GM18517 (cell line): ENCODE measurements at regions not wholly inside any gene's neighbourhood (a gene's known extent, or its start where the extent isn't known, plus 50 kb on each side); places are given as distances from the start of the nearest gene placed in this dataset.
"Not testable (repeated sequence)": the region's sequence is repeated elsewhere in the genome, so short reads cannot be mapped to it uniquely, and the experiment has no call there.

Experiments
- ATAC-seq: cut with Tn5 transposase; IDR thresholded peaks from one replicate; pipeline ENCODE4 v1.9.1; 2021; ENCODE audit warnings: mild to moderate bottlenecking, moderate library complexity; ENCODE audit not compliant: unreplicated experiment

DNA sequence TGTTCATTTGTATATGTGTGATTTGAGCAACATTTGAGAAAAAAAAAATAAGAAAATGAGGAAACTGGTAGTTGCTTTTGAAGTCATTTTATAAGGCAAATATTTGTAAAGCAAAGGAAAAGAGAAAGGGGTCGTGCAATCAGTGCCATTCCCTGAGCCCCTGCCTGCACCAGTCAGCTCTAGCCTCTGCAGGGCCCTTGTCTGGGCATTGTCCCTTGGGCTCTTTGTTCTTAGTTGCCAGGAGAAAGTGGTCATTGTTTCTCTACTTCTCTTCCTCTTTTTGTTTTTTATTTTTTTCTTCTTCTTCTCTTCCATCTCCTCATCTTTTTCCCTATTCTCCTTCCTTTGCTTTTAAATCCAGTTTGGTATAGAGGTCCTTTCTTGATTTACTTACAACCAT lies 175.3 kb upstream of the CREB1 start:
- no peak for ATAC-seq

DNA sequence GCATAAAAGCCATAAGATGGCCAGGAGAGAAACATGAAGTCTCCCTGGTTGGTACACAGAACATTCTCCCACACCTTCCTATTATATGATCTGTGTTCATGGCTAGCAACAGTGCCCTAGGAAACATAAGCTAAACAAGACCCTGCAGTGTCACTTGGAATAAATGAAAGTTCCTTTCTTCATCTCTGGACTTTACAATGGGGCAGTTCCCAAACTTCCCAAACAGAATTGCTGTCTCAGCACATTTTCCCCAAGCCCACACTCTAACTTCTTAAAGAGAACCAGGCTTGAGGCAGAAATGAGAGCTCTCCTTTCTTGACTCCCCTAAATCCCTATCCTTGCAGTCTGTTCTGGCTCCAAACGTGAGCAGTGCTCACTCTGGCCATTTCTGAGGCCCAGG lies 173.2 kb upstream of the CREB1 start:
- ATAC-seq = no peak

DNA sequence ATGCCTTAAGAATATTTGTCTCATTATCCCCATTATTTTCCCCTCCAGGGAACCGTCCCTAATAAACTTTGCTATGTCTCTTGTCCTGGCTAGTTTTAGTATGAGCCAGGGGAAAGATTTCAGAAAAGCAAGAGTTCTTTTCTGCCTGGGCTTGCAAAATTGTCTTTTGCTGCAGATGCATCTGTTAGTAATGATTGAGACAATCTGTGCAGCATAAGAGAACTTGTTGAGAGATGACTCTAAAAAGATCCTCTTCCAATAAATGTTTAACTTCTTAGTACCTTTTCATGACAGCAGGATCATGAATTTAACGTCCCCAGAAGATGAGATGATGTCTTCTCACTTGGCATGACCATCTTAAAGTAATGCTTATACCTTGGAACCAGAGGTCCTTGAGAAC lies 172.5 kb upstream of the CREB1 start:
- ATAC-seq = no peak

DNA sequence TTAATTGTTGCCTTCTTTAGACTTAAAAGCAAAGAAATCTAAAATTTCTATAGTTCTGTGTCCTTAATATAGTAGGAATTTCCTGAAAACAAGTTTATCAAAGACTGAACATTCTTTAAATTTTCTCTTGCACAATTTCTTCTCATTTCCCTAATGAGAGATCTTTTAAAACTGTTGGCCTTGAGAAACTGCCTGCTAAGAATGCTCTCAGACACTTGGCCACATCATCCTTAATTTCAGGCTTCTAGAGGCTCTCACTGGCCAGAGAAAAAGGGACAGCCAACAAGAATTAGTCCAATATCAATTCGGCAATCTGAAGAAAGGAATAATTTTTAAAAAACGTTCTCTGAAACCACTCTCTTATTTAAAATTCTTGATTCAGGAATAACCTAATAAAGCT lies 167.0 kb upstream of the CREB1 start:
- ATAC-seq = no peak

DNA sequence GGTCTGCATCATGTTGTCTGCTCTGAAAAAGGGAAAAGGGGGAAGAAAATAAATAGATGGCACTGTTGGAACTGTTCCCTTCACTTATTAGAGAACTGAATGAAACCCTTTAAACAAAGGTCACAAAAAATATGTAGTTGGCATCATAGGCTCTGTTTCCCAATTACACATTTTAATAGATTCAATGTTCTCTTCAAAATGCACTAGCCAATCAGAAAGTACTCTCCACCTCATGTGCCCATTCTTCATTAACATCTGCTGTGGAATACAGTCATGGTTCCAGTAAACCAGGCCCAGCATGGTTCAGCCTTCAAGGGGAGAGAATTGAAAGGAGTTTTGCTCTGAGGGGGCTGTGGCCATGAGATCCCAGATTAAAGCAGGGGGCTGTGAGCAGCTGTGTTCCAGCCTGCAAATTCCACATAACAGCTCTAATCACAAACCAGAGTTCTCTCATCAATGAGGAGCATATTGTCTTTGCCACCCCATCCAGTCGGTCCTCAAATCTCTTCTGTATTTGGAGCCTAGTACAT lies 165.9 kb upstream of the CREB1 start:
- no peak for ATAC-seq

DNA sequence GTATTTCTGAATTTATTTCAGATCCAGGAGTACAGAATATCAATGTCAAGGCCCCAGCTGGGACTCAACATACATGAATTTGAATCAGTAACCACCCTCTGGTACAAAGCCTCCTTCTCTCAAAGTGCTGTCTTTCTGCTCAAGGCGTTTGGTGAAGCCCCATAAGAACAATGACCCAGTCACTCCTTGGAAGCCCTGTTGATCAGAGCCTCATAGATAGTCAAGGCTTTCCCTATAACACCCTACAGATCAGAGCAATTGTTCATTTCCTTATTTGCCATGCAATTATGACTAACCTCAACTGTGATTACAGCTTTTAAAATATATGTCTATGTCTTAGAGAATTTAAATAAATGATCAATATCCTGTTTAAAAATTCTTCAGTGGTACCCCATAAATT lies 159.1 kb upstream of the CREB1 start:
- no peak for ATAC-seq

DNA sequence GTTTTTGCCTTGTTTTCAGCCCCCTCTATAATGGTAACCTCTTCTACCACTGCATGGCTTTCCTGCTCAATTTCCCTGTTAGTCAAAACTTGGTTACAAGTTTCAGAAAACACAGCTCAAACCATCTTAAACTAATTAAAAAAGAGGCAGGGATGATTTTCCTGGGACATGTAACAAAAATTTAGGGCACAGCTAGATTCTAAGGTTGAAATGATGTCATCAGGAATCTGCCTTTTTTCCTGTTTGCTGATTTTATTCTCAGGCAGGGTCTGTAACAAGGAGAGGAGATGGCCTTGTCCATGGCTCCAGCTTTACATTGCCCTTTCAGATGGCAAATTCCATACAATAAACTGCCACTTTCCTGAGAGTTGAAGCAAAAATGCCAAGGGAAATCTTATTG lies 157.9 kb upstream of the CREB1 start:
- no peak for ATAC-seq

DNA sequence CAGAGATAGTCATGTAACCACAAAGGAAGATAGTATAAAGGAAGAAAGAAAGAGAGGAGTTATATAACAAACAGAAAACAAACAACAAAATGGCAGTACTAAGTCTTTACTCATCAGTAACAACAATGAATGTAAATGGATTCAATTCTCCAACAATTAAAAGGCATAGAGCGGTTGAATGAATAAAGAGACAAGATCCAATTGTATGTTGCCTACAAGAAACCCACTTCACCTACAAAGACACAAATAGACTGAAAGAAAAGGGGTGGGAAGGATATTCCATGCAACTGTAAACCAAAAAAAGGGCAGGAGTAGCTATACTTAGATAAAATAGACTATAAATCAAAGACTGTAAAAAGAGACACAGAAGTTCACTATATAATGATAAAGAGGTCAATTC lies 157.3 kb upstream of the CREB1 start:
- no peak for ATAC-seq

DNA sequence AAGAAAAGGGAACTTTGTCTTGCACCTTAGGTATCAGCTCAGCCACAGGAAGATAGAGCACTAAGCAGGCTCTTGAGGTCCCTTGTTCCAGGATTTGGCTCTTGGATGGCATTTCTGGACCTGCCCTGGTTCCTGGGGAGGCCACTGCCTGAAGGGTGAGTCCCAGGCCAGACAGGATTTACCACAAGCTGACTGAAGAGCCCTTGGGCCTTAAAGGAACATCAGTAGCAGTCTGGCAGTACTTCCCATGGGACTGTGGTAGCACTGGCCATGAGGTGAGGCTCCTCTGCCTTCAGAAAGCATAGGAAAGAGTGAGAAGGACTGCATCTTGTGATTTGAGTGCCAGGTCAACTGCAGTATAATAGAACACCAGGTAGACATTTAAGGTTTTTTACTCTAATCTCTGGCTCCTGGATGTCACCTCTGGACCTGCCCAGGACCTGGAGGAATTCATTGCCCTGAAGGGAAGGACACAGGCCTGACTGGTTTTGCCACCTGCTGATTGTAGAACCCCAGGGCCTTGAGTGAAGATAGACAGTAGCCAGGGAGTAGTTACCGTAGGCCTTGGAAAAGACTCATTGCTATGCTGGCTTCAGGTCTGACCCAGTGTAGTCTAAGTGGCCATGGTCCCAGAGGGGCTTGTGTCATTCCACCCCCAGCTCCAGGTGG lies 154.4 kb upstream of the CREB1 start:
- ATAC-seq = no peak

DNA sequence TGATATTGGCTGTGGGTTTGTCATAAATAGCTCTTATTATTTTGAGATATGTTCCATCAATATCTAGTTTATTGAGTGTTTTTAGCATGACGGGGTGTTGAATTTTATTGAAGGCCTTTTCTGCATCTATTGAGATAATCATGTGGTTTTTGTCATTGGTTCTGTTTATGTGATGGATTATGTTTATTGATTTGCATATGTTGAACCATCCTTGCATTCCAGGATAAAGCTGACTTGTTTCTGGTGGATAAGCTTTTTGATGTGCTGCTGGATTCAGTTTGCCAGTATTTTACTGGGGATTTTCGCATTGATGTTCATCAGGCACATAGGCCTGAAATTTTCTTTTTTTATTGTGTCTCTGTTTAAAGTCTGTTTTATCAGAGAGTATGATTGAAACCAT lies 151.1 kb upstream of the CREB1 start:
- not testable (repeated sequence) for ATAC-seq

DNA sequence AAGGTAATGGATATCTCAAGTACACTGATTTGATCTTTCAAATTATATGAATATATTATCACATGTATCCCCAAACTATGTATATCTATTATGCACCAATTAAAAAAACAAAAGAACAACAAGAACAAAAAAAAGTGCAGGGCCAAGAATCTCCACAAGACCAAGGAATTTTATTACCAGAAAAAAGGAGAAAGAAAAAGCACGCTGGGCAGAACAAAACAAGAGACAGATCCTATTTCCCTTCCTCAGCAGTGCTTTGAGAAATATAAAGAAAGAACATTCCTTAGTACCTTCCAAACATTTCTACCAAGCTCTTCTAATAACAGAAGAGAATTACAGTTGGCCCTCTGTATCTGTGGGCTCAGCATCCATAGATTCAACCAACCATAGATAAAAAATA lies 144.7 kb upstream of the CREB1 start:
- ATAC-seq = no peak

DNA sequence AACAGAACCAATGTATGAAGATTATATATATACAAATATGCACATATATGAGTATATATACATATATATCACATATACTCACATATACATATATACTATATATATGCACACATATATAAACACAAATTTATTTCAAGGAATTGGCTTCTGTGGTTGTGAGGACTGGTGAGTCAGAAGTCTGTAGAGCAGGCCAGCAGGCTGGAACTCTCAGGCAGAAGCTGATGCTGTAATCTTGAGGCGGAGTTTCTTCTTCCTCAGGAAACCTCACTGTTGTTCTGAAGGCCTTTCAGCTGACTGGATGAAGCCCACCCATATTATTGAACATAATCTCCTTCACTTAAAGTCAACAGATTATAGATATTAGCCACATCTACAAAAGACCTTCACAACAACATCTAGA lies 143.9 kb upstream of the CREB1 start:
- no peak for ATAC-seq

DNA sequence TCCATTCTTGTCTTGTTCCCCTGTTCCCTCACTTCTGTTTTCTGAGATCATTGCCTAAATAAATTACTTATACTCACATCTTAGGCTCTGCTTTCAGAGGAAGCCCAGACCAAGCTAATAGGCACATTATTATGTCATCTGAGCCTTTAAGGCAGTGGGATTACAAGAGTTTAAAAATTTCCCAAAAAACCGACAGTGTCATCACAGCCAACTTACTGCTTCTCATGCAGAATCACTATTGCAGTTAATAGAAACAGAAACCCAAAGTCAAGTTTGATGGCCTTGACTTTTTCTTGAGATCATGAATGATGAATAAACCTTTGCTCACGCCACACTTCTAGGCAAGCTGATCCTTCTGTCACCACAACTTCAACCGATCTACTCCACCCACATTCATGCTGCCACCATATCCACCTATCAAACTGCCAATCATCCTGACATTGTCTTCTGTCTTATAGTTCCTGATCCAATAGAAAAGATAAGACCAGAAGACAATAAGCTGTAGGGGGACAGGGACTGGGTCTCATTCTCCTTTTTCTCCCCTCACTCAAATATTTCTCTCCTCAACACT lies 142.7 kb upstream of the CREB1 start:
- no peak for ATAC-seq

DNA sequence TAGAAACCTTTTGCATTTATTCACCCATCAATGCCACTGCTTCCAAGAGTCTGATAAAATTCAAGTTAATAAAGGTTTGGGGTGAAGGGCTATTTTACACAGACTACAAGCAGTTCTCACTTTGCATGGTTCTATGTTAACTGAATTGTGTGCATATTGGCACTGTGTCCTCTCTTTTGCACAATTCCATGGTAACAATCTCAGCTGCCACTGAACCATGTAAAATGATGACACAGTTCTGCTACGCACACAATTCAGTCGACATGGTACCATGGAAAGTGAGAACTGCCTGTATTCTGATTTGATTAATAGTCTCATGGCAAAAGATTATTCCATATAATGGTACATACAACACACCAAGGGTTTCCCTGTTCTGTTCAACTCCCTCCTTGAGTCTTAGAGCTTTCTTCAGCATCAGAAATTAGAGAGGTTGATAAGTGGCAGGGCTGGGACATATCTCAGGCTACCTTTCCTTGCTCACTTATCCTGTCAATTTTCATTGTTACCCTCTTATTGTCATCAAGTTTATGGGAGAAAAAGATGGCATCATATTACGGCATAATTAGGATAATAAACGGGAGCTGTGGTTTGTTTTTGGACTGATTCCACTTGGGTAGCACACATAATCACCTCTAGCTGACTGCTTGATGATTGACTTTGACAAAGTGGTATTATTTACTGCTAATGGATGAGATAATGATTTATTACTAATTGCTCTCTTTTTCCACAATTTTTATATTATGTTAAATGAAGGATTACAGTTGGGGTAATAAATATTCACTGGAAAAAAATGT lies 139.3 kb upstream of the CREB1 start:
- ATAC-seq = no peak

DNA sequence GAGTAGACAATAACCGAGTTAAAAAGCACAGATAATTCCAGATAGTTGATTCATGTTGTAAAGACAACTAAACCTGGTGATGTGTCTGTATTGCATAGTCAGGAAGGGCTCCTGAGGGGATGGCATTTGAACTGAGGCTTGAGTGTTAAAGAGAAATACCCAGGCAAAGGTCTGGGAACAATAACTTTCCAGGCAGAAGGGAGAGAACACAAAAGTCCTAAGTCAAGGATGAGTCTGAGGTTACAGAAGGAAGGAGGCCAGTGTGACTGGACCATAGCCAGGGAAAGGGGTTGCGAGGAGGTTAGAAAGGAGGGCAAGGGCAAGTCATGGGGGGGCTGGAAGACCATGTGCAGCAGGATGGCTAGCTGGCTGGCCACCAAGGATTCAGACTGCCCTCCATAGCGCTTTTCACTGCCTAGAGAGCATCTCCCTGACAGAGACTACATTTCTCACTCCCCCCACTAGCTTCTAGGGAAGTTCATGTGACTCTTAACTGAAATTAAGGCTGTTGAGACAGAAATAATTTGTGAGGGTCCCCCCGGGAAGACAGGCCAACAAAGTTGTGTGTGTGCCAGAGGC lies 135.5 kb upstream of the CREB1 start:
- ATAC-seq = no peak

DNA sequence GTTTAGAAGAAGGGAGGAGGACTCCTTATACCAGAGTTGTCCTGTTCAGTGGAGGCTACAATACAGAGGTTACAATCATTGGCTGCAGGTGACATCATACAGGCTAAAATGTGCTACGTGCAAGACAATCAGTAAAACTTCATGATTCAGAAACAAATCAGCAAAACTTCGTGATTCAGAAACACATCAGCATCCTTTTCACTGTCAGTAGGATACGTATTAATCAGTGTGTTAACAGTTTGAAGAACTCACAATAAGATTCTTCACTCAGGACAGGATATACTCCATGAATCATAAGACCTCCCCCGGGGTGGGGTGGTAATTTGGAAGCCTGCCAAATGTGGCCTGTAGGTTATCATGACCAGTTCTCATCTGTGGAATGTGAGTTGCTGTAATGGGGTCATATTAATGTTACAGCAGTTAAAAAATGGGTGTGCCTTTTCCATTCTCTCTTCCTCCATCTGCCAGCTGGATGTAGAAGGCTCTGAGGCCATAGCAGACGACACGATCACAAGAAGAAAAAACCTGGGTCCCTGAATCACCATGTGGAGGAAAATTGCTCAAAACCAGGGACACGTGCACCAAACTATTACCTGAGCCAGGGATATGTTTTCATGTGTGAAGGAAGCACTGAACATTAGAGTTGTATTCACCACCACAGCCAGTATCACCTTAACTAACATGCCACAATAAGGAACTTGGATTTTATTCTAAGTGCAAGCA lies 134.8 kb upstream of the CREB1 start:
- ATAC-seq = no peak

DNA sequence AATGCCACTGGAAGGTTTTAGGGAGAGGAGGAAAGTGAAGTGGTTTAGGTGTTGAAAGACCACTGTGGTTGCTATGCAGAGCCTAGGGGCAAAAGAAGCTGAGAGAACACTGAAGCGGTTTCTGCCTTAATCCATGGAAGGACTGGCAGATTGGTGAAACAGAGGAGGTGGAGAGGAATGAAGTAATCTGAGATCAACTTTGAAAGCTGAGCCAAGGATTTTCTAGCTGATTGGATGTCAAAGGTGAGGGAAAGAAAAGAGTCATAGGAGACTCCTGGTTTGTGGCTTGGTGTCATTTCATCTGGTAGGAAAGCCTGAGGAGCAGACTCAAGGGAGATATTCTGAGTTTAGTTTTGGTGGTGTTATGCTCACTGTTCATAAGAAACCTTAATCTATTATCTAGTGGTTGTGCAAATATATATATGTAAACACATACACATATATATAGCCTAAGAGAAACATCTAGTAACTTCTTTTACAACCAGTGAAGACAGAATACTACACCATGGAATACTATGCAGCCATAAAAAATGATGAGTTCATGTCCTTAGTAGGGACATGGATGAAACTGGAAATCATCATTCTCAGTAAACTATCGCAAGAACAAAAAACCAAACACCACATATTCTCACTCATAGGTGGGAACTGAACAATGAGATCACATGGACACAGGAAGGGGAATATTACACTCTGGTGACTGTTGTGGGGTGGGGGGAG lies 134.1 kb upstream of the CREB1 start:
- ATAC-seq = no peak

DNA sequence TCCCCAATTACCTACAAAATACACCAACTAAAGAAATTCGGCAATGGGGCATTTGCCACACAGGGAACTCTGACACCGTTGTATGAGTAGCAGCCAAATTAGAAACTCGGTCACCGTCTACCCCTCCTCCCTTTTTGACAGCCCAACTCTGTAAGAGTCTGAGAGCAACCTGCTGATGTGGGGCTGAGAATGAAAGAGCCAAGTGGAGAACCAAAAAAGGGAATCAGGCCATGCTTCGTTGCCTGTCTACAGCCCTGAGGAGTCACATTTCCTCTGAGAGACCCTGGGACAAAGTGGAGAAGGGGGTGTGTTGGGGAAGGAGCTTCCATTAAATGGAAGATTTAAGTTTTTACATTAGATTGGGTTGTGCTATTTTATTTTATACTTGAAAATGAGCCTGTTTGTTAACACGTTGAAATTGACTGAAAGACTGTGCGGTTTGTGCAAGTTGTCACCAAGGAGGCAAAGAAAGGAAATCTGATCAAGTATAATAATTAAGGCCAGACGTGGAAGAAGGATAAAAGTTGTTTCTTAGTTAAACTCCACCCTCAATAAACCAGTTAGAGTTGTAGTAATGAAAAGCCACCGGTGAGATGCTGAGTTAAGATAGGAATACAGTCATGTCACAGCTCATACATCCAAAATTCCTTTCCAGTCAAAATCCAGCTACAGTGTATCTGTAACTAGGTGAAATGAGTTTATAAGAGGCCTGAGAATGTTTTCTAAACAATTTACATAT lies 131.7 kb upstream of the CREB1 start:
- ATAC-seq = no peak

DNA sequence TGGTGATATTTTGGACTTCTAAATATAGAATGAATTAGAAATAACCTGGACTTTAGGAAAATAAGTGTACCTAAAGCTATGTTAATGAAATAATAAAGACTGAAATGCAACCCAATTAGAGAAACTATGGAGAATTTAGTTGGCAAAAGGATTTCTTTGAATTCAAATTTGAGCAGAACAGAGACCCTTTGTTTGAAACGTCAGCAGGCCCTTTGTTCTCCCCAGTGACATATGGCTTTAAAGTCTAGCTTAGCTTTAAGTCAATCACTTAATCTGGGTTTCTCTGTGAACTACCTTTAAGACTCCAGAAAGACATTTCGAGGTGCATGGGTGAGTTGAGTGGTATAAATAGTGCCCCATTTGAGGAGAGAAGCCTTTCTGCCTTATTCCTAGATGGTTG lies 130.5 kb upstream of the CREB1 start:
- ATAC-seq = no peak

DNA sequence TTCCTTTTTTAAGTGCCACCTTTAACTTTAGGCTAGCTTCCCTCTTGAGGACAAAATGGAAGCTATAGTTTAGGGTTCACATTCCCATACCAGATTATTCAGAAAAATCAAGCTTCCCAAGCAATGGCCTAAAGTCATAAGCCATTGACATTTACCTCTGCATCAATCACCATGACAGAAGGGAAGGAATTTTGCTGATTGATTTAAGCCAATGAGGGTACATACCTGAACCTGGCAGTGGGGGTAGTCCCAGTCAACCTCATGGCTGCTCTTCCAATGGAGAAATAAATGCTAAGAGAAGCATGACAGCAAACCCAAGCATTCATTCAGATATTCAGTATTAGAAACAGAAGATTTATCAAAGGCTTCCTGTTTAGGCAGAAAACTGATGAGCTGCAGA lies 128.4 kb upstream of the CREB1 start:
- no peak for ATAC-seq
